NT2/D1 (cell line): ENCODE measurements at regions not wholly inside any gene's neighbourhood (a gene's known extent, or its start where the extent isn't known, plus 50 kb on each side); places are given as distances from the start of the nearest gene placed in this dataset.

Source experiments
- YY1 ChIP-seq: IDR thresholded peaks from 2 replicates; pipeline ENCODE4 v1.6.1; 2011; ENCODE audit not compliant: insufficient read length, insufficient read depth
- ZNF274 ChIP-seq: IDR thresholded peaks from 2 replicates; pipeline ENCODE4 v1.6.1; 2011; ENCODE audit warnings: mild to moderate bottlenecking, low read depth, low read length

GRCh38 chr5:93909356-93909755, 168.0 kb upstream of the POU5F2 start:
- no peak for TF ChIP-seq ZNF274
- TF ChIP-seq YY1 = no peak
